H9 (cell line): ENCODE measurements at regions not wholly inside any gene's neighbourhood (a gene's known extent, or its start where the extent isn't known, plus 50 kb on each side); places are given as distances from the start of the nearest gene placed in this dataset.

Experiments used
- DNase-seq: peaks from one replicate; pipeline ENCODE4 v3.0.0-alpha.2; 2017
- H2AFZ ChIP-seq: one replicate; pipeline ENCODE4 v1.6.1; 2013; ENCODE audit warnings: mild to moderate bottlenecking, low read length, control low read depth, moderate library complexity
- H2AK5ac ChIP-seq: 2 replicates; pipeline ENCODE4 v1.6.1; 2013; ENCODE audit warnings: low read length, control low read depth, mixed read lengths; ENCODE audit not compliant: insufficient read length
- H2BK120ac ChIP-seq: one replicate; pipeline ENCODE4 v1.6.1; 2013; ENCODE audit warnings: low read depth, mild to moderate bottlenecking, low read length, control low read depth, inconsistent platforms; ENCODE audit not compliant: poor library complexity, severe bottlenecking
- H2BK12ac ChIP-seq: 2 replicates; pipeline ENCODE4 v1.6.1; 2013; ENCODE audit warnings: low read length, control low read depth, mixed read lengths, low read depth; ENCODE audit not compliant: insufficient read length
- H2BK15ac ChIP-seq: 2 replicates; pipeline ENCODE4 v1.6.1; 2013; ENCODE audit warnings: low read depth, low read length, control low read depth
- H2BK20ac ChIP-seq: one replicate; pipeline ENCODE4 v1.6.1; 2013; ENCODE audit warnings: low read depth, mild to moderate bottlenecking, low read length, control low read depth, inconsistent platforms; ENCODE audit not compliant: poor library complexity, severe bottlenecking
- H2BK5ac ChIP-seq: 2 replicates; pipeline ENCODE4 v1.6.1; 2013; ENCODE audit warnings: low read length, control low read depth, mixed read lengths; ENCODE audit not compliant: insufficient read length
- H3K14ac ChIP-seq: 2 replicates; pipeline ENCODE4 v1.6.1; 2013; ENCODE audit warnings: low read length, control low read depth; ENCODE audit not compliant: insufficient read depth
- H3K18ac ChIP-seq: 2 replicates; pipeline ENCODE4 v1.6.1; 2013; ENCODE audit warnings: low read depth, mild to moderate bottlenecking, mixed read lengths, low read length, control low read depth; ENCODE audit not compliant: insufficient read length
- H3K23ac ChIP-seq: 2 replicates; pipeline ENCODE4 v1.6.1; 2013; ENCODE audit warnings: low read length, control low read depth, mixed read lengths, low read depth; ENCODE audit not compliant: insufficient read length
- H3K23me2 ChIP-seq: 2 replicates; pipeline ENCODE4 v1.6.1; 2013; ENCODE audit warnings: low read depth, mild to moderate bottlenecking, mixed read lengths, low read length, control low read depth; ENCODE audit not compliant: insufficient read length, poor library complexity, severe bottlenecking
- H3K27ac ChIP-seq: 2 replicates; pipeline ENCODE4 v1.5.1; 2013; ENCODE audit warnings: low read length, control low read depth, mixed read lengths, low read depth; ENCODE audit not compliant: insufficient read length
- H3K27me3 ChIP-seq: 2 replicates; pipeline ENCODE4 v1.6.1; 2013; ENCODE audit warnings: low read length, control low read depth, inconsistent platforms; ENCODE audit not compliant: insufficient read depth
- H3K4ac ChIP-seq: 2 replicates; pipeline ENCODE4 v1.6.1; 2013; ENCODE audit warnings: low read depth, mild to moderate bottlenecking, control low read depth, inconsistent platforms, low read length, moderate library complexity
- H3K4me1 ChIP-seq: 2 replicates; pipeline ENCODE4 v1.6.1; 2013; ENCODE audit warnings: low read length, control low read depth, inconsistent platforms; ENCODE audit not compliant: insufficient read depth
- H3K4me2 ChIP-seq: 2 replicates; pipeline ENCODE4 v1.6.1; 2013; ENCODE audit warnings: low read length, control low read depth, mixed read lengths; ENCODE audit not compliant: insufficient read length, insufficient read depth
- H3K56ac ChIP-seq: 2 replicates; pipeline ENCODE4 v1.6.1; 2013; ENCODE audit warnings: low read depth, mild to moderate bottlenecking, mixed read lengths, low read length, control low read depth; ENCODE audit not compliant: insufficient read length
- H3K79me1 ChIP-seq: 2 replicates; pipeline ENCODE4 v1.6.1; 2013; ENCODE audit warnings: low read depth, mild to moderate bottlenecking, moderate library complexity, low read length, control low read depth, inconsistent platforms; ENCODE audit not compliant: insufficient read depth, poor library complexity, severe bottlenecking
- H3K79me2 ChIP-seq: 2 replicates; pipeline ENCODE4 v1.6.1; 2013; ENCODE audit warnings: low read length, control low read depth, inconsistent platforms; ENCODE audit not compliant: insufficient read depth
- H3K9ac ChIP-seq: 2 replicates; pipeline ENCODE4 v1.6.1; 2013; ENCODE audit warnings: low read length, control low read depth, mixed read lengths; ENCODE audit not compliant: insufficient read length; ENCODE audit errors: extremely low read depth
- H3K9me3 ChIP-seq: one replicate; pipeline ENCODE4 v1.6.1; 2013; ENCODE audit warnings: low read depth, low read length, inconsistent platforms; ENCODE audit not compliant: control insufficient read depth
- H3T11ph ChIP-seq: one replicate; pipeline ENCODE4 v1.6.1; 2013; ENCODE audit warnings: mild to moderate bottlenecking, low read length, control low read depth, inconsistent platforms
- H4K20me1 ChIP-seq: one replicate; pipeline ENCODE4 v1.6.1; 2013; ENCODE audit not compliant: control insufficient read depth, insufficient read length, insufficient read depth
- H4K5ac ChIP-seq: 2 replicates; pipeline ENCODE4 v1.6.1; 2013; ENCODE audit warnings: low read depth, mild to moderate bottlenecking, mixed read lengths, low read length, control low read depth; ENCODE audit not compliant: insufficient read length
- H4K8ac ChIP-seq: replicated peaks from 2 replicates; pipeline ENCODE4 v1.6.1; 2013; ENCODE audit warnings: low read length, control low read depth, mixed read lengths, low read depth; ENCODE audit not compliant: insufficient read length
- H4K91ac ChIP-seq: 2 replicates; pipeline ENCODE4 v1.6.1; 2013; ENCODE audit warnings: low read depth, mild to moderate bottlenecking, moderate library complexity, mixed read lengths, low read length, control low read depth; ENCODE audit not compliant: insufficient read length
- H3K27ac Mint-ChIP-seq, 3 experiments: 2 replicates in 2 of 3; 3 replicates in 1 of 3; pipeline ENCODE4 v1.8.0; 2020 to 2021; ENCODE audit warnings: mixed read lengths in 3 of 3, mild to moderate bottlenecking in 1 of 3, moderate library complexity in 1 of 3
- H3K27me3 Mint-ChIP-seq: 2 replicates; pipeline ENCODE4 v1.8.0; 2021; ENCODE audit warnings: low read depth, mild to moderate bottlenecking, moderate library complexity, mixed read lengths
- H3K36me3 Mint-ChIP-seq, 3 experiments: 2 replicates in 2 of 3; 3 replicates in 1 of 3; pipeline ENCODE4 v1.8.0; 2020 to 2021; ENCODE audit warnings: low read depth in 3 of 3, mixed read lengths in 3 of 3; ENCODE audit not compliant: insufficient read depth in 1 of 3
- H3K4me1 Mint-ChIP-seq, 2 experiments: 2 replicates each; pipeline ENCODE4 v1.8.0; 2020; ENCODE audit warnings: mixed read lengths in 2 of 2
- H3K4me3 Mint-ChIP-seq, 2 experiments: 2 replicates in 1 of 2; 3 replicates in 1 of 2; pipeline ENCODE4 v1.8.0; 2020 to 2021; ENCODE audit warnings: mild to moderate bottlenecking in 2 of 2, mixed read lengths in 2 of 2, moderate library complexity in 1 of 2
- H3K9me3 Mint-ChIP-seq, 2 experiments: 2 replicates in 1 of 2; 3 replicates in 1 of 2; pipeline ENCODE4 v1.8.0; 2020; ENCODE audit warnings: mild to moderate bottlenecking in 2 of 2, mixed read lengths in 2 of 2, moderate library complexity in 1 of 2
- CTCF ChIP-seq: fragments of 200-600 bp; sonication (generic); conservative IDR thresholded peaks from 3 replicates; pipeline ENCODE4 v1.8.0; 2021; ENCODE audit warnings: antibody characterized with exemption, mild to moderate bottlenecking
- WGBS: extraction: QIAGEN DNeasy Blood & Tissue Kit; methylation state at CpG from one replicate; pipeline ENCODE4 v1.1.7; 2013; ENCODE audit warnings: missing lambda C conversion rate, low lambda C conversion rate, mixed read lengths; ENCODE audit not compliant: insufficient read length; ENCODE audit errors: extremely low coverage; 5-methylcytosine and 5-hydroxymethylcytosine counted together

DNA sequence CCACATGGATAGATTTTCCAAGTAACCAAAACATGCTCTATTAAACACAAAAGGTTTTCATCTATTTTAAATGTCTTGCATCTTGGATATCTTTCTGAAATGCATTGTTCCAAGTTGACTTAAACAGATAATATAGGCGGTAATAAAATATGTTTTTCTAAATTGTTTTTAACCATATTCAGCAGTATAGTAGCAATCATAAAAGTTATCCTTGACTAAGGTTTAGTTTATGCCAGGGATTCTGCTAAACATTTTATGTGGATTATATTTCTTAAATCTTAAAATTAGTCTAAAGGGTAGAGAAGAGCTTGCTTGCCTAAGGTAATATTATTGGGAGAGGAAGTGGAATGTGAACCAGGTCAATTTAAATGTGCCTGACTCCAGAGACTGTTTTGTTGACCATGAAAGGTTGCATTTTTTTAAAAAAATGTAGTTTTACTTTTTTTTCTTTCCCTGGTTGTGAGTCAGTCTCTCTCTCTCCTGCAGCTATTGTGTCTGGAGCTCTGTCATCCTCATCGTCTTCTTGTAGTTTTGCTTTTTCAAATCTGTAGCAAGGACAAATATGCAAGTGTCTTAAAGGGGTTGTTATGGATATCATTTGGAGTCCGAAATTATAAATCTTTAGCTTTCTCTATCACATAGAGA, 309.1 kb upstream of the COL3A1 start:
- no peaks in the 10 kb centered on the region for H3K27me3 Mint-ChIP-seq
- no peak overlapping the region for H2BK15ac ChIP-seq
- H4K8ac ChIP-seq, result no peak overlapping the region
- H3K79me2 ChIP-seq, result no peaks in the 10 kb centered on the region
- no peak overlapping the region for H4K91ac ChIP-seq
- H2AK5ac ChIP-seq, result no peak overlapping the region
- no peaks in the 10 kb centered on the region for H3K23me2 ChIP-seq
- no peak overlapping the region for H3K23ac ChIP-seq
- no peaks in the 10 kb centered on the region for H3K9me3 Mint-ChIP-seq
- no peaks in the 10 kb centered on the region for H3K27me3 ChIP-seq
- H3K36me3 Mint-ChIP-seq, result no peaks in the 10 kb centered on the region
- H3K56ac ChIP-seq, result no peak overlapping the region
- H3K14ac ChIP-seq, result no peak overlapping the region
- no peak overlapping the region for H3K4me3 Mint-ChIP-seq
- H3K4ac ChIP-seq, result no peak overlapping the region
- no peak overlapping the region for H3K4me2 ChIP-seq
- H2BK5ac ChIP-seq, result no peak overlapping the region
- H2AFZ ChIP-seq, result no peak overlapping the region
- no peaks in the 10 kb centered on the region for H3K79me1 ChIP-seq
- no peak overlapping the region for H3K18ac ChIP-seq
- TF ChIP-seq CTCF, result no peak
- no peak overlapping the region for H3K27ac Mint-ChIP-seq
- H2BK20ac ChIP-seq, result no peak overlapping the region
- no peak overlapping the region for H2BK12ac ChIP-seq
- no CpG with 5 or more reads among the region's 3 CpGs for WGBS
- no peak overlapping the region for H3K27ac ChIP-seq
- no peaks in the 10 kb centered on the region for H4K20me1 ChIP-seq
- DNase-seq, result no peak
- no peak overlapping the region for H4K5ac ChIP-seq
- no peak overlapping the region for H3T11ph ChIP-seq
- H3K9ac ChIP-seq, result no peak overlapping the region
- peaks cover 4 to 5% of the 10 kb centered on the region in 2 experiments; a peak in 3 of 4 replicates for H3K4me1 Mint-ChIP-seq
- no peaks in the 10 kb centered on the region; the same call in 1 of the 2 replicates for H3K4me1 ChIP-seq
- H3K9me3 ChIP-seq, result no peaks in the 10 kb centered on the region
- no peak overlapping the region for H2BK120ac ChIP-seq
